GDM1 (cell line): ENCODE measurements at regions not wholly inside any gene's neighbourhood (a gene's known extent, or its start where the extent isn't known, plus 50 kb on each side); places are given as distances from the start of the nearest gene placed in this dataset.

Experiments used
- DNase-seq: peaks from one replicate; lab custom pipeline; 2025; lab: John Stamatoyannopoulos, UW

DNA sequence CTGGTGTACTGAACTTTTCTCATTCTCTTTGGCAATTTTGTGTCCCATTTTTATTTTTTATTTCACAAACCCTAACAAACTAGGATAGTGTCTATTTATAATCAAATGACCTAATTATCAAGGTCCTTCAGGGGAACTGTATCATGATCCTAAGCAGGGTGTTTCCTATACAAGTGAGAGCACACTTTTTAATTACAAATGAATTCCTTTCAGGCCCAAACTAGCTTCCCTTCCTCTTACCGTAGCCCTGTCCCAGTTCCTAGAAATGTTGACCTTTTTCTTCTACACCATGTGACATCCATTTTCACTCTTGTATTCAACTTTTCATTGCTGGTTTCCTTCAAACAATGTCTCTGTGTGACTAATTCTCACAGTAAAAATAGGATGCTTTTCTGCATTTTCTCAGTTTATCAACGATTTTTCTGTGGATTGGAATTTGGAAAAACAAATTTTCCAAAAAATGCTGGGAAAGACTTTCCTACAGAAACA lies 411.4 kb downstream of the CCDC91 start:
- DNase-seq = no peak

DNA sequence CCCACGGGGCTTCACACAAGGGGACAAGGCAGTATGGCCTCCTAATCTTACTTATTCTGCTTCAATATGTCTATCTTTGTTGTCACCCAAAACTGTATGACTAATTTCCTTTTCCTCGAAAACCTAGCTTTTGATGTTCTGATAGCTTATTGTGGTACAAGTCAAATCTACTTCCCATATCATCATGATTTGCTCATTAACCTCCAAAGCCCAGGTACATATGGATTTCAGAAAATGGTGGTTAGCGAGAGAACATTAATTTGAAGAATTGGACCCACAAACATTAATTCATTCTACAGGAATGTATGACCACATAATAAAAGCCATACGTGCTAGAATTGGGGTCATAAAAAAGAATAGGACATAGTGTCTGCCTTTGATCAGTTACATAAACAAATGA lies 412.5 kb downstream of the CCDC91 start:
- no peak for DNase-seq

DNA sequence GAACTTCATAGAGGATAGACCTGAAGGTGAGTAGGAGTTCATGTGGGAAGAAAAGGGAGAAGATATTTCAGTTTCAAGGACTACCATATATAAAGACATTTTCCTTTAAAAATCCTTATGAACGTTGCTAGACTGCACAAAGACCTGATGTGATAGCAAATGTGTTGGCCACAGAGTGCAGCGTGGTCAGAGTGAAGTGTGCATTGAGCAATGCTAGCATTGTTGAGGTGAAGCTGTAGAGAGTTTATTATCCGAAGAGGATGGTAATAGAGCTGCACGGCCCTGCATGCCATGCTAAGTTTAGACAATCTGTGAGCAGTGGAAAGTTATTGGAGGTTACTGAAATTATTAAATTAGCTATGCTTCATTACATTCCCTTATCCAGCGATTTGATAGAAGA lies 413.0 kb downstream of the CCDC91 start:
- no peak for DNase-seq

DNA sequence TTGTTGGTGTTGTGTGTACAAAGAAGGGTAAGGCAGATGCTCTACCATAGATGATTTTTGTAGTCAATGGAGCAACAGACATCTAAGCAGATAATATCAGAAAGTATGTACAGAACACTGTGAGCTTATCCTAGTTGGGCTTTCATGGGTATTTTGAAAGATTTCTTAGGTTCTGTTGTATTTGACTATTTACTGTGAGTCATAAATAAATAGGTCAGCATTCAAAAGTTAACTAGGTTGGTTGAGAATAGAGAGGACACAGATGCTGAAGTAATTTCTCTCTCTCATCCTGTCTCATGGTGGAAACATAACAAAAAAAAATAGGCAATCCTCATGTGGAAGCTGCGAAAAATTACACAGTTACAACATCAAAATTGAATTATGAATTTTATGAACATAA lies 413.5 kb downstream of the CCDC91 start:
- no peak for DNase-seq

DNA sequence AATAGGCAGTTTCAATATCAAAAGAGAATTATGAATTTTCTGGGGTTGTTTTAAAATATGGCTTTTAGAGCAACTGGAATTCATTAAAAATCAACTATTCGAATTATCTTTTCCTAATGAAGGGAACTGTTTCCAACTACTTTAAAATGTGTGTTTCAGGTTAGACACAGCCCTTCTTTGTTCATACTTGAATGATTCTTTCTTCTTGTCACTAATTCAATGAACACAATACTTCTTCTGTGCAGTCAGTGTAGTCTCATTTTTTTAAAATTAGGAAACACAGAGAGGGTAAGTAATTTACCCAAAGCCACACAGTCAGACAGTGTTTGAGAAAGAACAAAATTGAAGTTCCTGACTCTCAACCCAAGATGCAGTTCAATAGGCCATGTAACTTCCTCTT lies 414.0 kb downstream of the CCDC91 start:
- DNase-seq = no peak

DNA sequence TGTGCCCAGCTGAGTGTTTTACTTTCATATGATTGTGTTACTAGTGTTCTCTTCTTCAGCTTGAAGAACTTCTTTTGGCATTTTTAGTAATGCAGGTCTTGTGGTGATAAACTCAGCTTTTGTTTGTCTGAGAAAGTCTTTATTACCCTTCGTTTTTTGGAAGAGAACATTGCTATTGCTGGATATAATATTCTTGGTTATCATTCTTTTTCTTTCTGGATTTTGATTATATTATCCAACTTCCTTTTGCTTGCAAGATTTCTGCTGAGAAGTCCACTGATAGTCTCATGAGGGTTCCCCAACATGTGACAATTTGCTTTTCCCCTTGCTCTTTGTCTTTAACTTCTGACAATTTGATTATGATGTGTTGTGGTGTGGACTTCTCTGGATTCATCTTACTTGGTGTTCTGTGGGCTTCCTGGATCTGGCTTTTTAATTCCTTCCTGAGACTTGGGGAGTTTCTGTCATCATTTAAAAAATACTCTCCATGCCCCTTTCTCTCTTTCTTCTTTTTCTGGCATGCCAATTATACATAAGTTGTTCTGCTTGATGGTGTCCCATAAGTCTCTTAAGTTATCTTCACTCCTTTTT lies 416.8 kb downstream of the CCDC91 start:
- DNase-seq = no peak

DNA sequence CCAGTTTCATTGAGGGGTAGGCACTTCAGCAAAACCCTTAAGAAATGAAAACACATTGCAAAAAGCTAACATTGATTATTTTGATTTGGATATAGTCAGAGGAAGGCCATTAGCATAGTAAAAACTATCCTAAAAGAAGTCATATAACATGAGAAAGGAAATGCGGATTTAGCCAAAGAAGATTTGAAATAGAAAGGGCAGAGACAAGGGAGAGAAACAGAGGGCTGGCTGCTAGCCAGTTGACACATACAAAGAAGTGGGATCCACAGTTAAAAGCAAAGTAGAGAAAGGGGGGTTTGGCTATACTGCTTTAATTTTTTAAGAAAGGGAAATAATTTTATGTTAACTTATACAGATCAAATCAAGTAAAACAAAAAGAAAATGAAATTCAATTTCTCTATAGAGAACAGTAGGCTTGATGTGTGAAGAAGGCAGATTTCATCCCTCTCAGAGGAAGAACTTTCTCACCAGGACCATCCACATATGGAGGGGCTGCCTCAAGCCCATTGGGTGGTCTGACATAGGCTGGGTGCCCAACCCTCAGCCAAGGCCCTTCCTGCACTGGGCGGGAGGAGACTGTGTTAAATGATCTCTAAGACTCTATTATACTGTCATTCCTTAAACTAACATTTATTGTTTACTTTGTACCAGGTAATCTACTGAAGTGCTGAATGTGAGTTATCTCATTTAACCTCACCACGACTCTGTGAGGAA lies 420.3 kb downstream of the CCDC91 start:
- DNase-seq = no peak

DNA sequence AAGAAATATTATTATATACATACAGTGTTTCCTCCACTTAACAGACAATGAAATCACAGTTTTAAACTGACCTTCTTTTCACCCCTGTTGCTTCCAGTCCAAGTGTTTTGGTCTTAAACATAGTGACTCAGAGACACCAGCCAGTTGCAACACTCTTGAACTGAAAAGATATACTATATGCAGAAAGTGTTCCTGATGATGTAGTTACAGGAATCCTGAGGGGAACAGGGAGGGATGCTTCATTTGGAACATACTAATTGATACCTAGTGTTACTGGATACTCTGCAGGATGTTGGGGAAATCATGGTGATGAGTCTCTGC lies 420.8 kb downstream of the CCDC91 start:
- DNase-seq = no peak

DNA sequence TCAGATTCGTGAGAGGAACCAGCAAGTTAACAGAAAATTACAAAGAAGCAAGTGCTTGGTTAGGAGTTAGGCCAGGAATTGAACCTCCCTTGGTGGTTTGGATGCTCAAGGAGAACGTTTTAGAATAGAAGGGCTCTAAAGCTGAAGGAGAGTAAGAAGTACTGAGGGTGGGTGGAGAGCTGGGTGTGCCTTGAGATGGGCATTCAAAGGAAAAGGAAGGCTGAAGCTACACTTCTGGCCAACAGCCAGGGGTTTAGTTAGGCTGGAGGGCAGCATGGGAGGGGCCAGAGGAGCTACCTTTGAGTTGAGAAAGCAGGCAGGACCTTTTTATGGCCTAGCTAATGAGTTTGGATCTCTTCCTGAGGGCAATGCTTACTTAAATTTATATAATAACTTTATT lies 421.2 kb downstream of the CCDC91 start:
- DNase-seq = no peak

DNA sequence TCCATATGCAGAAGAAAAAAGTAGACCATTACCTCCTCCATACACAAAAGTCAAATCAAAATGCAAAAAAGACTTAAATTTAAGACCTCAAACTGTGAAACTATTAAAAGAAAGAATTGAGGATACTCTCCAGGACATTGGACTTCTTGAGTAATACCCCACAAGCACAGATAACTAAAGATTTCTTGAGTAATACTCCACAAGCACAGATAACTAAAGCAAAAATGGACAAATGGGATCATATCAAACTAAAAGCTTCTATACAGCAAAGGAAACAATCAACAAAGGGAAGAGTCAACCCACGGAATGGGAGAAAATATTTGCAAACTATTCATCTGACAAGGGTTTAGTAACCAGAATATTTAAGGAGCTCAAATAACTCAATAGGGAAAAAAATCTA lies 427.9 kb downstream of the CCDC91 start:
- DNase-seq = no peak

DNA sequence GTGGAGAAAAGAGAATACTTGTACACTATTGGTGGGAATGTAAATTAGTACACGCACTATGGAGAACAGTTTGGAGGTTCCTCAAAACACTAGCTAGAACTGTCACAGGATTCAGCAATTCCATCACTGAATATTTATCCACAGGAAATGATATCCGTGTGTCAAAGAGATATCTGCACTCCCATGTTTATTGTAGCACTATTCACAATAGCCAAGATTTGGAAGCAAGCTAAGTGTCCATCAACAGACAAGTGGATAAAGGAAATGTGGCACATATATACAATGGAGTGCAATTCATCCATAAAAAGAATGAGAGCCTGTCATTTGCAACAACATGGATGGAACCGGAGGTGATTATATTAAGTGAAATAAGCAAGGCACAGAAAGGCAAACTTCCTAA lies 428.5 kb downstream of the CCDC91 start:
- no peak for DNase-seq

DNA sequence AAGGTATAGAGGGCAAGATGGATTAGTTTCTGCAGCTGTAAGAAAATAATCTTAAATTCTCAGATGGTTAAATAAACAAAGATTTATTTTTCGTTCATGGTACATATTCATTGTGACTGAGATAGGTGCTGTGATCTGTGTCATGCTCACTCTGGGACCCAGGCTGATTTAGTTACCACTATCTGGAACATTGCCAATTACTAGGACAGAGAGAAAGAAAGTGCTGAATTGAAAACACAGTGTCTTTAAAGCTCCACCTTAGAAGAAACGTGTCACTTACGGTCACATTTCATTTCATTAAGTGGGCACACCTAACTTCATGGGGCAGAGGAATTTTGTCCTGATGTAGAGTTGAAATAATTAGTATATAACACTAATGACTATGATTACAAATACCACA lies 430.0 kb downstream of the CCDC91 start:
- DNase-seq = no peak

DNA sequence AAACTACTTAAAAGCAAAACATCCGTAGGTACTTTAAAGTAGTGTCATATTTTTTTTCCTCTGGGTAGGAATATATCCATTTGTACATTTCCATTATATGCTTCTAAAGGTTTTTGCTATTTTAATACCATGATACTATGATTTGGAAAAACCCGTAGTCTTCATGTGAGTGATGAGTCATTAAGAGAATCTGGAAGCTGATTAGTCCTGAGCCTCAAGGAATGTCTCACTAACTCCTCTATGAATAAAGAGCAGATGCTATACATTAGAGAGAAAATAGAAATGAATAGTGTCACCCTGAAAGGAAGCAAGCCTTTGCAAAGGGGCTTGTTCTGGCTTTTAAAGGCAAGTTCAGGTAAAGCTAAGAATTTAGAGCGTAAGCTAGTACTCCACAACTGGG lies 432.1 kb downstream of the CCDC91 start:
- DNase-seq = no peak

DNA sequence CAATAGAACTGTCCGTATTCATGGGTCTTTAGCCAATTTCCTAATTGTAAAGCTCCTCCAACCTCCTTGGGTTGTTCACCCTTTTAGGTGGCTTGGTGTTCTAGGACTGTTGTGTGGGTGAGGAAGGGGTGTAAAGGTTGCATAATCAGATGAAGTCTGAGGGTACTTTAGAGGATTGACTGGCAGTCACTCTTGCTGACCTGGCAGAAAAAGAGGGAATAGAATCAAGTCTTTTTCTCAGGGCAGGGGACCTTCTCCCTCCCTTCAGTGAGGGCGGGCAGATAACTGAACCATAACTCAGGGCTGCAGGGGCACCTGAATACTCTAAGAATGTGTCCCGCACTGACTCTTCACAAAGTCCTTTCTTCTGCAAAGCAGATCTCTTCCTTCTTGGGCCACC lies 436.2 kb downstream of the CCDC91 start:
- no peak for DNase-seq

DNA sequence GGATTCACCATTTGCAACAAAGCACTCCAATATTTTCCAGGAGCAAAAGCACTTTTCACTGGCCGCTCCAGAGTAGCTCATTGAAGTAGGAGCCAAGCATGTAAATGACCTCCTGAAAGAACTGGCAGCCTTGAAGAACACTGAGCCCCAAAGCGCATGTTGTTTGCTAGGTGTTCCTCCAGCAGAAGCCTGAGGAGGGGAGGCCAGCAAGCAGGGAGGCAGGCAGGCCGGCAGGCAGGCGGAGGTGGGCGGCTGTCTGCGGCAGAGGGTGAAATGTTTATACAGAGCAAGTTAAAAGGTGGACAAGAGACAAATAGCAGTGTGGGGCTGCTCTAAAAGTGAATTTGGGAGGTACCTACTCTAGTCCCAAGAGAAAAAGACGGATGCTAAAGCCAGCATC lies 439.4 kb downstream of the CCDC91 start:
- no peak for DNase-seq

DNA sequence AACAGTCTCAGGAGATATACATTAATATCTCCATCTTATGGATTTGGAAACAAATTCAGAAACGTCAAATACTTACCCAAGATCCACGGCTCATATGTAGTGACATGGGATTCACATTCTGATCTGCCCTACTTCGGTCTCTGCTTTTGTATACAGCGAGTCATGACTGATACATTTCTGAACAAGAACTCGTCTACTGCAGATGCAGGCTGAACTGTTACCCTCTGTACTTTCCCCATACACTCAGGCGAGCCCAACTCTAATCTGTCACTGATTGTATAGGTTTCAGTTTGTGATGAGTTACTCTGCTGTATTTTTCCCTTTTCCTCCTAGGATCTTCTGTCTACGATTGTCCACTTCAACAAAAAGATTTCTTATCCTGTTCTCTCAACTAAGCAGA lies 441.6 kb downstream of the CCDC91 start:
- no peak for DNase-seq

DNA sequence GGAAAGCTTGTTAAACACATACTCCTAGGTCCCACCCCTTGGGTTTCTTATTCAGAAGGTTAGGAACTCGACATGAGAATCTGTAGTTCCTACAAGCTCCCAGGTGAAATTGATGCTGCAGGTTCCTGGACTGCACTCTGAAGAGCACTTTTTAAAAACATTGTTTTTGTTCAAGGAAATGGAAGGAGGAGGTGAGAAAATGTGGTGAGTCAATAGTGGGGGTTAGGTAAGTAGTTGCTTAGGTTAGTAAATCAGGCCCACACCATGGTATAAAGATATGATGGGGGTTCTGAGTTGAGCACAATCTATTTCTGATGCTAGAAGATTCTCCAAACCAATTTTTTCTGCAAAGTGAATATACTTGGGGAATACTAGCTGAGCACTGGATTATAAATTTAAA lies 450.3 kb downstream of the CCDC91 start:
- DNase-seq = no peak

DNA sequence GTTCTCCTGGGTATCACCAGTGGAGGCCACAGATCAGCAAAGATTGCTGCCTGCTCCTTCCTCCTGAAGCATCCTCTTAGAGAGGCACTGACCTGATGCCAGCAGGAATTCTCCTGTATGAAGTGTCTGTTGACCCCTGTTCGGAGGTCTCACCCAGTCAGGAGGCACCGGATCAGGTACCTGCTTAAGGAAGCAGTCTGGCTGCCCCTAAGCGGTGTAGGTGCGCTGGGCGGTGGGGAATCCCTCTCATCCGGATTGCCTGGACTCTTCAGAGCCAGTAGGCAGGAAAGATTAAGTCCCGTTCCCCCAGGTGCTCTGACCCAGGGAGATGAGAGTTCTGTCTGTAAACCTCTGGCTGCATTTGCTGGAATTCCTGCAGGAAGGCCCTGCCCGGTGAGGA lies 455.2 kb downstream of the CCDC91 start:
- no peak for DNase-seq

DNA sequence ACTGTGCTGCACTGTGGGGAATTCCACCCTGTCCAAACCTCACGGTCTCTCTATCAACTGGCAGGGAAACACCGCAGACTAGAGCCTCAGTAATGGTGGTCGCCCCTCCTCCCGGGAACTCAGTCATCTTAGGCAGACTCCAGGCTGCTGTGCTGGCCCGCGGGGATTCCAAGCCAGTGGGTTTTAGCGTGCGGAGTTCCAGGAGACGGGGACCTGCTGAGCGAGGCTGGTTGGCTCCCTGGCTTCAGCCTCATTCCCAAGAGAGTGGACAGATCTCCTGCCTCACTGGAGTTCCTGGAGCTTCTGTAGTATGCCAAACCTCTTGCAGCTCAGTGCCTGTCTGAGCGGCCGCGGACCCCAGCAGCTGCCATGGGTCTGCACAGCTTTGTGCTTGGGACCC lies 455.6 kb downstream of the CCDC91 start:
- no peak for DNase-seq

DNA sequence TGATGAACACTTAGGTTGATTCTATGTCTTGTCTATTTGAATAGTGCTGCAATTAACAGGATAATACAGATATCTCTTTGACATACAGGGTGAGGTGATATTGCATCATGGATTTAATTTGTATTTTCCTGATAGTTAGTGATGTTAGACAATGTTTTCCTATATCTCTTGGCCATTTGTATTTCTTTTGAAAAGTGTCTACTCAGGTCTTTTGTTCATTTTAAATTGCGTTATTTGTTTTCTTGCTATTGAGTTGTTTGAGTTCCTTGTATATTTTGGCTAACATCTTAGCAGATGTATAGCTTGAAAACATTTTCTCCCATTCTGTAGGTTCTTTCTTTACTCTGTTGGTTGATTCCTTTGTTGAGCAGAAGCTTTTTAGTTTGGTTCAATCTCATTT lies 460.6 kb downstream of the CCDC91 start:
- DNase-seq = no peak

DNA sequence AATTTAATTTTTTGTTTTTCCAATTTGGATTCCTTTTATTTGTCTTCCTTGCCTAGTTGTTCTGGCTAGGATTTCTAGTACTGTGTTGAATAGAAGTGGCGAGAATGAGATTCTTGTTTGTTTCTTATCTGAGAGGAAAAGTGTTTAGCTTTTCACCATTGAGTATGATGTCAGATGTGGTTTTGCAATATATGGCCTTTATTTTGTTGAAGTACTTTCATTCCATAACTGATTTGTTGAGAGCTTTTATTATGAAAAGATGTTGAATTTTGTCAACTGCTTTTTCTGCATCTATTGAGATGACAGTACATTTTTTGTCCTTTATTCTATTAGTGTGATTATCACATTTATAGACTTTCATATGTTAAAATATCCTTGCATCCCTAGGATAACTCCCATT lies 462.0 kb downstream of the CCDC91 start:
- DNase-seq = no peak

DNA sequence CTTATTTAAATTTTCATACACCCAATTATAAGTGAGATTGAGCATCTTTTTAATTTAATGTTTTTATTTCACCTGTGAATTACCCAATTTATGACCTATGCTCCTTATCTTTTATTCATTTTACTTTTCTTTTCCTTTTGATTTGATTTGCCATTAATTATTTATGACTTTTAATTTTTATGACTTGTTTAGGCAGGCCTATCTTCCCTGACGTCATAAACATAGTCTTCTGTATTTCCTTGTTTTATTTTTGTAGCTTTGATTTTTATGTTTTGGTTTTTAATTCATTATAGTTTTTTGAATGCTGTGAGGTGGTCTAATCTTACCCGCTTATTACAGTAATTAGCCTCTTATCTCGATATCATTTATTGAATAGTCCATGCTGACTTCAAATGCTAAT lies 467.1 kb upstream of the FAR2 start:
- no peak for DNase-seq

DNA sequence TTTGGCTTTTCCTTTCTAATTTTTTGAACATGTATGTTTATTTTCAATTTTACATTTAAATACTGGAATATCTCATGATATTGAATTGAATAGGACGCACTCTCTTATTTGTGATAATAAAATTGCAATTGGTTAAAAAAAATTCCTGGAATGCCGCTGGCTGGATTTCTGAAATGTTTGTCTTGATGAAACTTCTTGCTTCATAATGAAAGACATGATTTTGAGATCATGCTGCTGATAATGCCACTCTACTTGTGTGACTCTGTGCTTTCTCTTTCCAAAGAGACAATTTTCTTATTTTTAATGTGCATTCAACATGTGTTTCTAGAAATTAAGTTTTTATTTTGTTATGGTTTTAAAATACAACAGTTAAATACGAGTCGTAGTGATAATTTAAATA lies 465.7 kb upstream of the FAR2 start:
- DNase-seq = no peak

DNA sequence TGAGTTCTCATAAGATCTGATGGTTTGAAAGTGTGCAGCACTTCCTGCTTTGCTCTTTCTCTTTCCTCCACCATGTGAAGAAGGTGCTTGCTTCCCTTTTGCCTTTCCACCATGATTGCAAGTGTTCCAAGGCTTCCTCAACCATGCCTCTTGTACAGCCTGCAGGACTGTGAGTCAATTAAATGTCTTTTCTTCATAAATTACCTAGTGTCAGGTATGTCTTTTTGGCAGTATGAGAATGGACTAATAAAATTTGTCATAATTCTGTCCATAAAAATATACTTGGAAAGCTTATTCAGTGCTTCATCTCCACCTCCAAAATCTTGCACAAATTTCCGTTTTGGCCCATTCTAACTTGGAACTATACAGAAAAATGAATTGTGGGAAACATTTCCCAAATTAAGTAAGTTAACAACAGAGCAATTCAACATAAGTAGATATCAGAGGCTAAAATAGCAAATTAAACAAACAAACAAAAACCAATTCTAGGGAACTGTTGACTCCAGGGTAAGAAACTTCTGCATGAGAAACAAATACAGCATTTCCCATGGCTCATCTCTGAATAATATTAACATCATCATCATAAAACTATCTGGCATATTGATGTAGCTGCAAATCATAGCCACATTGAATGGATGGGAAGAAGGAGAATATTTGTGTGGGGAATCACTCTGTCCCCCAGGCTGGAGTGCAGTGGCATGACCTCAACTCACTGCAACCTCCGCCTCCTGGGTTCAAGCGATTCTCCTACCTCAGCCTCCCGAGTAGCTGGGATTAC lies 459.5 kb upstream of the FAR2 start:
- DNase-seq = no peak
